ENCODE measurements at regions not wholly inside any gene's neighbourhood (a gene's known extent, or its start where the extent isn't known, plus 50 kb on each side); places are given as distances from the start of the nearest gene placed in this dataset.

DNA sequence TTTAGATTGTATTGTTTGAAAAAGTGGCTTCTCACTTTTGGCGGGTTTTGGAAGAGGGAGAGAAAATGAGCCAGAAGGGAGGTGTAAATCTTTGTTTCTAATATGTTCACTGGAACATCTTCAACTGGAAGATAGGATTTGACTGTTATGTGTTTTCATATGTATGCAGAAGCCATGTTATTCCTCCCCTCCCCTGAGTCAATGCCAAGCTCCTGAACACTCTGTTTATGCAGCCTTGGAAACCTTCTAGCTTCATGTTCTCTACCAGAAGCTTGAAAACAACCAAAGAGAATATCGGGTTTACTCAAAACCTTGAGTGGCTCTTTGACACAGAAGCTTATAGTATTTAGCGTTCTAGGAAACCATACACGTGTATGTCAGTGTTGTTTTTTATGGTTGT is 279.1 kb downstream of the PRL start:
- intact Hi-C loops (cut with micrococcal nuclease), result no loop called here
- POLR2A ChIA-PET, result no interaction called here
- Histone ChIP-seq H3K36me3 (replicated peaks in 1 of 2; ENCODE audit: control extremely low read depth in 1 of 2, control insufficient read depth in 1 of 2, extremely low read depth in 1 of 2, insufficient read depth in 2 of 2, low read length in 1 of 2) (no peaks in the 10 kb centered on the region), H3K27me3 (replicated peaks in 1 of 4; ENCODE audit: control extremely low read depth in 1 of 4, control insufficient read depth in 3 of 4, insufficient read depth in 4 of 4, low read length in 3 of 4) (no peaks in the 10 kb centered on the region), H3K27ac (ENCODE audit: low read length in 2 of 2) (no peak overlapping the region), H3K9me3 (ENCODE audit: control extremely low read depth in 1 of 3, control insufficient read depth in 2 of 3, insufficient read depth in 1 of 3, low read length in 2 of 3) (peaks cover 0 to 7% (median 0%) of the 10 kb centered on the region in 3 donors), H3K4me3 (ENCODE audit: control extremely low read depth in 1 of 5, extremely low read depth in 1 of 5, insufficient read depth in 1 of 5, low read depth in 2 of 5, low read length in 4 of 5) (no peak overlapping the region), H4K20me1 (ENCODE audit: control insufficient read depth, insufficient read depth, low read length, poor library complexity, severe bottlenecking) (no peaks in the 10 kb centered on the region), H3K9ac (ENCODE audit: low read length) (no peak overlapping the region), H2AFZ (ENCODE audit: insufficient read depth, low read depth, low read length, poor library complexity, severe bottlenecking) (no peak overlapping the region), H3K4me2 (replicated peaks; ENCODE audit: low read depth, low read length, poor library complexity, severe bottlenecking) (no peak overlapping the region), H3K4me1 (ENCODE audit: control insufficient read depth in 2 of 2, insufficient read depth in 2 of 2, low read length in 2 of 2) (no peaks in the 10 kb centered on the region), H3K79me2 (ENCODE audit: control insufficient read depth, insufficient read depth, low read length) (no peaks in the 10 kb centered on the region)
- no peaks in the 10 kb centered on the region for H3K27me3 Mint-ChIP-seq
- no peak for DNase-seq
- ATAC-seq (ENCODE audit: low read depth), result no peak
- peaks cover 4% of the 10 kb centered on the region for H3K9me3 Mint-ChIP-seq (ENCODE audit: insufficient read depth)
- WGBS (ENCODE audit: insufficient coverage), result 93% methylated on average over 2 of the region's 4 CpGs
- no peak overlapping the region for H3K27ac Mint-ChIP-seq
- no peak overlapping the region for H3K4me3 Mint-ChIP-seq
- no peaks in the 10 kb centered on the region for H3K4me1 Mint-ChIP-seq
- CTCF ChIA-PET, result no interaction called here
- TF ChIP-seq, protein P1, sequence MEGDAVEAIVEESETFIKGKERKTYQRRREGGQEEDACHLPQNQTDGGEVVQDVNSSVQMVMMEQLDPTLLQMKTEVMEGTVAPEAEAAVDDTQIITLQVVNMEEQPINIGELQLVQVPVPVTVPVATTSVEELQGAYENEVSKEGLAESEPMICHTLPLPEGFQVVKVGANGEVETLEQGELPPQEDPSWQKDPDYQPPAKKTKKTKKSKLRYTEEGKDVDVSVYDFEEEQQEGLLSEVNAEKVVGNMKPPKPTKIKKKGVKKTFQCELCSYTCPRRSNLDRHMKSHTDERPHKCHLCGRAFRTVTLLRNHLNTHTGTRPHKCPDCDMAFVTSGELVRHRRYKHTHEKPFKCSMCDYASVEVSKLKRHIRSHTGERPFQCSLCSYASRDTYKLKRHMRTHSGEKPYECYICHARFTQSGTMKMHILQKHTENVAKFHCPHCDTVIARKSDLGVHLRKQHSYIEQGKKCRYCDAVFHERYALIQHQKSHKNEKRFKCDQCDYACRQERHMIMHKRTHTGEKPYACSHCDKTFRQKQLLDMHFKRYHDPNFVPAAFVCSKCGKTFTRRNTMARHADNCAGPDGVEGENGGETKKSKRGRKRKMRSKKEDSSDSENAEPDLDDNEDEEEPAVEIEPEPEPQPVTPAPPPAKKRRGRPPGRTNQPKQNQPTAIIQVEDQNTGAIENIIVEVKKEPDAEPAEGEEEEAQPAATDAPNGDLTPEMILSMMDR (IDR thresholded peaks at IDR 0.05), result no peak

DNA sequence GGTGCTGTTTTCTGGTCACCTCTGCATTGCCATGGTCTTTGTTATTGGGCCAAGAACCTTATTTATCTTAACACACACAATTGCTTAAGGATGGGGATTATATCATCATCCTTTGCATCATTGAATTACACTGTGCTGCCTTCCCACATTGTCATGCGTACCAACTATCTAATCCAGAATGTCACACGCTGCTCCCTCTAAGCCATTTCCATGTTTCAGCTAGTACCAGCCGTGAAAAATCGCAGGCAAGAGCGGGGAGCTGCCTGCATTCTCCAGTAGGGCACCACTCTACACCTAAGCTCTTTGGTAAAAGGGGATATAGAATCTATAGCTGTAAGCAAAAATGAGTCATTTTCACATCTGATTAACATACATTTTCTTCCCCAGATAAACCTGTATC is 277.0 kb downstream of the PRL start:
- Histone ChIP-seq H3K36me3 (replicated peaks in 1 of 2; ENCODE audit: control extremely low read depth in 1 of 2, control insufficient read depth in 1 of 2, extremely low read depth in 1 of 2, insufficient read depth in 2 of 2, low read length in 1 of 2) (no peaks in the 10 kb centered on the region), H3K4me2 (replicated peaks; ENCODE audit: low read depth, low read length, poor library complexity, severe bottlenecking) (no peak overlapping the region), H2AFZ (ENCODE audit: insufficient read depth, low read depth, low read length, poor library complexity, severe bottlenecking) (no peak overlapping the region), H4K20me1 (ENCODE audit: control insufficient read depth, insufficient read depth, low read length, poor library complexity, severe bottlenecking) (no peaks in the 10 kb centered on the region), H3K4me1 (ENCODE audit: control insufficient read depth in 2 of 2, insufficient read depth in 2 of 2, low read length in 2 of 2) (no peaks in the 10 kb centered on the region), H3K9me3 (ENCODE audit: control extremely low read depth in 1 of 3, control insufficient read depth in 2 of 3, insufficient read depth in 1 of 3, low read length in 2 of 3) (peaks cover 0 to 7% (median 0%) of the 10 kb centered on the region in 3 donors), H3K9ac (ENCODE audit: low read length) (no peak overlapping the region), H3K27ac (ENCODE audit: low read length in 2 of 2) (no peak overlapping the region), H3K27me3 (replicated peaks in 1 of 4; ENCODE audit: control extremely low read depth in 1 of 4, control insufficient read depth in 3 of 4, insufficient read depth in 4 of 4, low read length in 3 of 4) (no peaks in the 10 kb centered on the region), H3K79me2 (ENCODE audit: control insufficient read depth, insufficient read depth, low read length) (no peaks in the 10 kb centered on the region), H3K4me3 (ENCODE audit: control extremely low read depth in 1 of 5, extremely low read depth in 1 of 5, insufficient read depth in 1 of 5, low read depth in 2 of 5, low read length in 4 of 5) (no peak overlapping the region)
- ATAC-seq (ENCODE audit: low read depth) (no peak), DNase-seq (no peak)
- H3K4me1 Mint-ChIP-seq, result no peaks in the 10 kb centered on the region
- no CpG with 5 or more reads among the region's 5 CpGs for WGBS (ENCODE audit: insufficient coverage)
- no peak overlapping the region for H3K27ac Mint-ChIP-seq
- ChIA-PET POLR2A (no interaction called here), CTCF (no interaction called here)
- no peak for TF ChIP-seq EZH2 (IDR thresholded peaks at IDR 0.05; ENCODE audit: borderline replicate concordance, insufficient read depth, low read depth, low read length, poor library complexity, severe bottlenecking)
- TF ChIP-seq, protein P1 (IDR thresholded peaks at IDR 0.05), result no peak
- H3K9me3 Mint-ChIP-seq (ENCODE audit: insufficient read depth), result peaks cover 2% of the 10 kb centered on the region
- intact Hi-C loops (cut with micrococcal nuclease), result no loop called here
- H3K4me3 Mint-ChIP-seq, result no peak overlapping the region
- no peaks in the 10 kb centered on the region for H3K27me3 Mint-ChIP-seq

Data from B cell (primary cell).